WTC11 (cell line): ENCODE measurements at regions not wholly inside any gene's neighbourhood (a gene's known extent, or its start where the extent isn't known, plus 50 kb on each side); places are given as distances from the start of the nearest gene placed in this dataset.

Source experiments
- JUN ChIP-seq: sonication (generic); formaldehyde crosslinking; IDR thresholded peaks from 2 replicates; pipeline ENCODE4 v1.8.0; 2023; ENCODE audit warnings: mild to moderate bottlenecking, missing genetic modification reagents
- NFYB ChIP-seq: sonication (generic); formaldehyde crosslinking; conservative IDR thresholded peaks from 2 replicates; pipeline ENCODE4 v1.8.0; 2022; ENCODE audit warnings: low read depth, missing genetic modification reagents
- NR1H2 ChIP-seq: sonication (generic); formaldehyde crosslinking; IDR thresholded peaks from 2 replicates; pipeline ENCODE4 v1.9.0; 2021; ENCODE audit warnings: mild to moderate bottlenecking, moderate library complexity, missing genetic modification reagents
- SMAD3 ChIP-seq: sonication (generic); formaldehyde crosslinking; IDR thresholded peaks from 2 replicates; pipeline ENCODE4 v1.8.0; 2022; ENCODE audit warnings: missing genetic modification reagents, mild to moderate bottlenecking, borderline replicate concordance
- SP1 ChIP-seq: sonication (generic); formaldehyde crosslinking; conservative IDR thresholded peaks from 2 replicates; pipeline ENCODE4 v1.8.1; 2022; ENCODE audit warnings: missing genetic modification reagents
- ZNF423 ChIP-seq: fragments of 250-450 bp; sonication (Bioruptor Pico); IDR thresholded peaks from 2 replicates; pipeline ENCODE4 v2.1.2; 2022; ENCODE audit warnings: mild to moderate bottlenecking, moderate library complexity
- TF ChIP-seq, protein P1 (sequence below): fragments of 200-600 bp; IDR thresholded peaks from 2 replicates; pipeline ENCODE4 v1.8.0; 2022; ENCODE audit warnings: antibody characterized with exemption
- TF ChIP-seq, protein P2 (sequence below): sonication (generic); formaldehyde crosslinking; IDR thresholded peaks from 2 replicates; pipeline ENCODE4 v1.8.1; 2022; ENCODE audit warnings: mild to moderate bottlenecking, missing genetic modification reagents, moderate library complexity, borderline replicate concordance
- TF ChIP-seq, protein P3 (sequence below): sonication (generic); formaldehyde crosslinking; IDR thresholded peaks from 2 replicates; pipeline ENCODE4 v1.8.1; 2022; ENCODE audit warnings: low read depth, mild to moderate bottlenecking, moderate library complexity, missing genetic modification reagents, borderline replicate concordance
- TF ChIP-seq, protein P4 (sequence below): sonication (generic); formaldehyde crosslinking; IDR thresholded peaks from 2 replicates; pipeline ENCODE4 v1.8.1; 2022; ENCODE audit warnings: mild to moderate bottlenecking, moderate library complexity, missing genetic modification reagents
- TF ChIP-seq, protein P5 (sequence below): fragments of 250-450 bp; sonication (Bioruptor Pico); IDR thresholded peaks from 2 replicates; pipeline ENCODE4 v2.1.2; 2022; ENCODE audit warnings: mild to moderate bottlenecking, moderate library complexity
- TF ChIP-seq, protein P6 (sequence below): sonication (generic); formaldehyde crosslinking; IDR thresholded peaks from 2 replicates; pipeline ENCODE4 v1.8.0; 2022; ENCODE audit warnings: missing genetic modification reagents

DNA sequence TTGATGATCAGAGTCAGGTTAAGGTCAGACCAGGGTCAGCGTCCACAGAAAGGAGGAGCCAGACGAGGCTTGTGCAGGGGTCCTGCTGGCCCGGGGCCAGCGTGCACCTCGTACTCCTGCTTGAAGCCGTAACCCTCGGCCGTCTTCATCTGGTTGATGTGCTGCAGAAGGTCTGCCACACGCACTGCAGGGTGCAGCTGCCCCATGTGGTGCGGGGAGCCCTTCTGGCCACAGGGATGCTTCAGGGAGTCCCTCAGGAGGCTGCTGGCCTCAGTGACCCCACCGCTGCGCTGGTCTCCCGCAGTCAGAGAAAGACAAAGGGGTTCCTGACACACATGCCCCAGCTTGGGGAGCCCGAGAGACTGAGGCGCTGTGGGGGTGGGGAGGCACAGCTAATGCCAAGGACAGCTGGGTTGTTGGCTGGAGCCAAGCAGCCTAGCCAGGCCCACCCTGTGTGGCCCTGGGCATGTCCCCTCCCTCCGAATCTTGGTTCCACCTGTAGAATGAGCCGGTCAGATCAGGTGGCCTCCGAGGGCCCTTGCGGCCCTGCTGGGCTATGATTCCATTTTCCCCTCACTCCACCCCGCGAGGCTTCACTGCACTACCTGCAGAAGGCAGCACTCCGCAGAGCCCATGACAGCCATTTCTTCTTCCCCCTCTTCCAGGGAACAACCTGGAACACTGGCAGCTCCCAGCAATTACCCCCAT lies 251.9 kb downstream of the PTPRU start:
- TF ChIP-seq, protein P1, sequence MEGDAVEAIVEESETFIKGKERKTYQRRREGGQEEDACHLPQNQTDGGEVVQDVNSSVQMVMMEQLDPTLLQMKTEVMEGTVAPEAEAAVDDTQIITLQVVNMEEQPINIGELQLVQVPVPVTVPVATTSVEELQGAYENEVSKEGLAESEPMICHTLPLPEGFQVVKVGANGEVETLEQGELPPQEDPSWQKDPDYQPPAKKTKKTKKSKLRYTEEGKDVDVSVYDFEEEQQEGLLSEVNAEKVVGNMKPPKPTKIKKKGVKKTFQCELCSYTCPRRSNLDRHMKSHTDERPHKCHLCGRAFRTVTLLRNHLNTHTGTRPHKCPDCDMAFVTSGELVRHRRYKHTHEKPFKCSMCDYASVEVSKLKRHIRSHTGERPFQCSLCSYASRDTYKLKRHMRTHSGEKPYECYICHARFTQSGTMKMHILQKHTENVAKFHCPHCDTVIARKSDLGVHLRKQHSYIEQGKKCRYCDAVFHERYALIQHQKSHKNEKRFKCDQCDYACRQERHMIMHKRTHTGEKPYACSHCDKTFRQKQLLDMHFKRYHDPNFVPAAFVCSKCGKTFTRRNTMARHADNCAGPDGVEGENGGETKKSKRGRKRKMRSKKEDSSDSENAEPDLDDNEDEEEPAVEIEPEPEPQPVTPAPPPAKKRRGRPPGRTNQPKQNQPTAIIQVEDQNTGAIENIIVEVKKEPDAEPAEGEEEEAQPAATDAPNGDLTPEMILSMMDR = no peak
- TF ChIP-seq SP1 (CRISPR knock-in tag) = no peak
- TF ChIP-seq, protein P2, sequence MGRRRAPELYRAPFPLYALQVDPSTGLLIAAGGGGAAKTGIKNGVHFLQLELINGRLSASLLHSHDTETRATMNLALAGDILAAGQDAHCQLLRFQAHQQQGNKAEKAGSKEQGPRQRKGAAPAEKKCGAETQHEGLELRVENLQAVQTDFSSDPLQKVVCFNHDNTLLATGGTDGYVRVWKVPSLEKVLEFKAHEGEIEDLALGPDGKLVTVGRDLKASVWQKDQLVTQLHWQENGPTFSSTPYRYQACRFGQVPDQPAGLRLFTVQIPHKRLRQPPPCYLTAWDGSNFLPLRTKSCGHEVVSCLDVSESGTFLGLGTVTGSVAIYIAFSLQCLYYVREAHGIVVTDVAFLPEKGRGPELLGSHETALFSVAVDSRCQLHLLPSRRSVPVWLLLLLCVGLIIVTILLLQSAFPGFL (CRISPR knock-in tag) = no peak
- TF ChIP-seq, protein P3, sequence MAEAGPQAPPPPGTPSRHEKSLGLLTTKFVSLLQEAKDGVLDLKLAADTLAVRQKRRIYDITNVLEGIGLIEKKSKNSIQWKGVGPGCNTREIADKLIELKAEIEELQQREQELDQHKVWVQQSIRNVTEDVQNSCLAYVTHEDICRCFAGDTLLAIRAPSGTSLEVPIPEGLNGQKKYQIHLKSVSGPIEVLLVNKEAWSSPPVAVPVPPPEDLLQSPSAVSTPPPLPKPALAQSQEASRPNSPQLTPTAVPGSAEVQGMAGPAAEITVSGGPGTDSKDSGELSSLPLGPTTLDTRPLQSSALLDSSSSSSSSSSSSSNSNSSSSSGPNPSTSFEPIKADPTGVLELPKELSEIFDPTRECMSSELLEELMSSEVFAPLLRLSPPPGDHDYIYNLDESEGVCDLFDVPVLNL (CRISPR knock-in tag) = no peak
- TF ChIP-seq, protein P4, sequence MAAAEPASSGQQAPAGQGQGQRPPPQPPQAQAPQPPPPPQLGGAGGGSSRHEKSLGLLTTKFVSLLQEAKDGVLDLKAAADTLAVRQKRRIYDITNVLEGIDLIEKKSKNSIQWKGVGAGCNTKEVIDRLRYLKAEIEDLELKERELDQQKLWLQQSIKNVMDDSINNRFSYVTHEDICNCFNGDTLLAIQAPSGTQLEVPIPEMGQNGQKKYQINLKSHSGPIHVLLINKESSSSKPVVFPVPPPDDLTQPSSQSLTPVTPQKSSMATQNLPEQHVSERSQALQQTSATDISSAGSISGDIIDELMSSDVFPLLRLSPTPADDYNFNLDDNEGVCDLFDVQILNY (CRISPR knock-in tag) = no peak
- TF ChIP-seq, protein P5, sequence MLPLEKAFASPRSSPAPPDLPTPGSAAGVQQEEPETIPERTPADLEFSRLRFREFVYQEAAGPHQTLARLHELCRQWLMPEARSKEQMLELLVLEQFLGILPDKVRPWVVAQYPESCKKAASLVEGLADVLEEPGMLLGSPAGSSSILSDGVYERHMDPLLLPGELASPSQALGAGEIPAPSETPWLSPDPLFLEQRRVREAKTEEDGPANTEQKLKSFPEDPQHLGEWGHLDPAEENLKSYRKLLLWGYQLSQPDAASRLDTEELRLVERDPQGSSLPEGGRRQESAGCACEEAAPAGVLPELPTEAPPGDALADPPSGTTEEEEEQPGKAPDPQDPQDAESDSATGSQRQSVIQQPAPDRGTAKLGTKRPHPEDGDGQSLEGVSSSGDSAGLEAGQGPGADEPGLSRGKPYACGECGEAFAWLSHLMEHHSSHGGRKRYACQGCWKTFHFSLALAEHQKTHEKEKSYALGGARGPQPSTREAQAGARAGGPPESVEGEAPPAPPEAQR = no peak
- TF ChIP-seq, protein P6, sequence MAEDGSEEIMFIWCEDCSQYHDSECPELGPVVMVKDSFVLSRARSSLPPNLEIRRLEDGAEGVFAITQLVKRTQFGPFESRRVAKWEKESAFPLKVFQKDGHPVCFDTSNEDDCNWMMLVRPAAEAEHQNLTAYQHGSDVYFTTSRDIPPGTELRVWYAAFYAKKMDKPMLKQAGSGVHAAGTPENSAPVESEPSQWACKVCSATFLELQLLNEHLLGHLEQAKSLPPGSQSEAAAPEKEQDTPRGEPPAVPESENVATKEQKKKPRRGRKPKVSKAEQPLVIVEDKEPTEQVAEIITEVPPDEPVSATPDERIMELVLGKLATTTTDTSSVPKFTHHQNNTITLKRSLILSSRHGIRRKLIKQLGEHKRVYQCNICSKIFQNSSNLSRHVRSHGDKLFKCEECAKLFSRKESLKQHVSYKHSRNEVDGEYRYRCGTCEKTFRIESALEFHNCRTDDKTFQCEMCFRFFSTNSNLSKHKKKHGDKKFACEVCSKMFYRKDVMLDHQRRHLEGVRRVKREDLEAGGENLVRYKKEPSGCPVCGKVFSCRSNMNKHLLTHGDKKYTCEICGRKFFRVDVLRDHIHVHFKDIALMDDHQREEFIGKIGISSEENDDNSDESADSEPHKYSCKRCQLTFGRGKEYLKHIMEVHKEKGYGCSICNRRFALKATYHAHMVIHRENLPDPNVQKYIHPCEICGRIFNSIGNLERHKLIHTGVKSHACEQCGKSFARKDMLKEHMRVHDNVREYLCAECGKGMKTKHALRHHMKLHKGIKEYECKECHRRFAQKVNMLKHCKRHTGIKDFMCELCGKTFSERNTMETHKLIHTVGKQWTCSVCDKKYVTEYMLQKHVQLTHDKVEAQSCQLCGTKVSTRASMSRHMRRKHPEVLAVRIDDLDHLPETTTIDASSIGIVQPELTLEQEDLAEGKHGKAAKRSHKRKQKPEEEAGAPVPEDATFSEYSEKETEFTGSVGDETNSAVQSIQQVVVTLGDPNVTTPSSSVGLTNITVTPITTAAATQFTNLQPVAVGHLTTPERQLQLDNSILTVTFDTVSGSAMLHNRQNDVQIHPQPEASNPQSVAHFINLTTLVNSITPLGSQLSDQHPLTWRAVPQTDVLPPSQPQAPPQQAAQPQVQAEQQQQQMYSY (CRISPR knock-in tag) = no peak
- no peak for TF ChIP-seq ZNF423
- TF ChIP-seq JUN = no peak
- TF ChIP-seq SMAD3 (CRISPR knock-in tag) = no peak
- no peak for TF ChIP-seq NFYB
- no peak for TF ChIP-seq NR1H2 (CRISPR knock-in tag)
